ENCODE measurements at regions not wholly inside any gene's neighbourhood (a gene's known extent, or its start where the extent isn't known, plus 50 kb on each side); places are given as distances from the start of the nearest gene placed in this dataset.

- Histone ChIP-seq H2AFZ (no peak overlapping the region), H3K36me3 (ENCODE audit: low read depth) (no peaks in the 10 kb centered on the region), H4K20me1 (ENCODE audit: insufficient read depth) (no peaks in the 10 kb centered on the region), H3K4me2 (no peak overlapping the region), H3K9me3 (ENCODE audit: insufficient read depth, low read depth) (peaks cover 6% of the 10 kb centered on the region; the same call in 1 of the 2 replicates), H3K4me3 (no peak overlapping the region), H3K9me2 (ENCODE audit: insufficient read depth) (no peaks in the 10 kb centered on the region), H3F3A (ENCODE audit: insufficient read depth, low read depth) (peaks cover 33% of the 10 kb centered on the region), H3K27me3 (ENCODE audit: insufficient read depth, low read depth) (no peaks in the 10 kb centered on the region), H3K4me1 (replicated peaks; ENCODE audit: insufficient read depth) (peaks cover 43% of the 10 kb centered on the region), H3K27ac (no peak overlapping the region), H3K79me2 (ENCODE audit: low read depth) (no peaks in the 10 kb centered on the region)
- POLR2A ChIA-PET (ENCODE audit: unreplicated experiment), result no interaction called here
- no peak for DNase-seq
- CTCF ChIA-PET, result no interaction called here
- no TSS peak for BruUV-seq (replicated peaks)
- intact Hi-C loops (cut with micrococcal nuclease; ENCODE audit: unreplicated experiment), result no loop called here
- TF ChIP-seq, protein P1, sequence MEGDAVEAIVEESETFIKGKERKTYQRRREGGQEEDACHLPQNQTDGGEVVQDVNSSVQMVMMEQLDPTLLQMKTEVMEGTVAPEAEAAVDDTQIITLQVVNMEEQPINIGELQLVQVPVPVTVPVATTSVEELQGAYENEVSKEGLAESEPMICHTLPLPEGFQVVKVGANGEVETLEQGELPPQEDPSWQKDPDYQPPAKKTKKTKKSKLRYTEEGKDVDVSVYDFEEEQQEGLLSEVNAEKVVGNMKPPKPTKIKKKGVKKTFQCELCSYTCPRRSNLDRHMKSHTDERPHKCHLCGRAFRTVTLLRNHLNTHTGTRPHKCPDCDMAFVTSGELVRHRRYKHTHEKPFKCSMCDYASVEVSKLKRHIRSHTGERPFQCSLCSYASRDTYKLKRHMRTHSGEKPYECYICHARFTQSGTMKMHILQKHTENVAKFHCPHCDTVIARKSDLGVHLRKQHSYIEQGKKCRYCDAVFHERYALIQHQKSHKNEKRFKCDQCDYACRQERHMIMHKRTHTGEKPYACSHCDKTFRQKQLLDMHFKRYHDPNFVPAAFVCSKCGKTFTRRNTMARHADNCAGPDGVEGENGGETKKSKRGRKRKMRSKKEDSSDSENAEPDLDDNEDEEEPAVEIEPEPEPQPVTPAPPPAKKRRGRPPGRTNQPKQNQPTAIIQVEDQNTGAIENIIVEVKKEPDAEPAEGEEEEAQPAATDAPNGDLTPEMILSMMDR (conservative IDR thresholded peaks at IDR 0.05), result no peak
- no peak for TF ChIP-seq EZH2 (IDR thresholded peaks at IDR 0.05; ENCODE audit: low read depth)
Measured at GRCh38 chr5:36440300-36440699, 138.6 kb upstream of the RANBP3L start.

DNA sequence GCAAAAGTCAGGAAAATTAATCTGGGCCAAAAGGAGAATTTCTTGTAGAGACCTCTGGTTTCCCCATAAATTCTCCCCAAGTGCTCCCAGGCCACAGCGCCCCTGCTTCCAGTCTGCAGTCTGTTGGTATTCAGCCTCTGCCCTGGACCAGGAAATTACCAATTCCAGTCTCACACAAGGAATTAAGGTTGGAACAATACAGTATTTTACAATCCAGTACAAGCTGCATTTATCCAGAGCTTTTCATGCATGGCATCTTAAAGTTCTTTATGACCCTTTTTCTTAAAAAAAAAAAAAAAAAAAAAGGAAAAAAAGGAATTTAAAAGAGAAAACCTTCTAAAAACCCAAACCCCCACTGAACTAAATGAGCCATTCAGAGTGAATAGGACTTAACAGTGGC, 139.6 kb upstream of the RANBP3L start:
- Histone ChIP-seq H3K27ac (no peak overlapping the region), H3K27me3 (ENCODE audit: insufficient read depth, low read depth) (no peaks in the 10 kb centered on the region), H3K4me3 (no peak overlapping the region), H2AFZ (no peak overlapping the region), H3K4me2 (no peak overlapping the region), H3K4me1 (replicated peaks; ENCODE audit: insufficient read depth) (peaks cover 45% of the 10 kb centered on the region), H3F3A (ENCODE audit: insufficient read depth, low read depth) (peaks cover 33% of the 10 kb centered on the region), H3K79me2 (ENCODE audit: low read depth) (no peaks in the 10 kb centered on the region), H3K36me3 (ENCODE audit: low read depth) (no peaks in the 10 kb centered on the region), H3K9me2 (ENCODE audit: insufficient read depth) (no peaks in the 10 kb centered on the region), H4K20me1 (ENCODE audit: insufficient read depth) (no peaks in the 10 kb centered on the region), H3K9me3 (ENCODE audit: insufficient read depth, low read depth) (peaks cover 6% of the 10 kb centered on the region; the same call in 1 of the 2 replicates)
- TF ChIP-seq, protein P1 (conservative IDR thresholded peaks at IDR 0.05), result no peak
- no peak for TF ChIP-seq EZH2 (IDR thresholded peaks at IDR 0.05; ENCODE audit: low read depth)
- CTCF ChIA-PET, result no interaction called here
- no peak for DNase-seq
- BruUV-seq (replicated peaks), result no TSS peak
- POLR2A ChIA-PET (ENCODE audit: unreplicated experiment), result interaction anchor here (0.7 kb wide), 1 partner anchor 946 kb away, joined by 3 read pairs; no protein-coding TSS in a partner anchor
- intact Hi-C loops (cut with micrococcal nuclease; ENCODE audit: unreplicated experiment), result no loop called here

GRCh38 chr5:36442352-36442751, 140.7 kb upstream of the RANBP3L start:
- peaks cover 46% of the 10 kb centered on the region for H3K4me1 ChIP-seq (replicated peaks; ENCODE audit: insufficient read depth)
- H4K20me1 ChIP-seq (ENCODE audit: insufficient read depth), result no peaks in the 10 kb centered on the region
- no peaks in the 10 kb centered on the region for H3K27me3 ChIP-seq (ENCODE audit: insufficient read depth, low read depth)
- DNase-seq, result peak; percentile 25 to 97
- TF ChIP-seq, protein P1 (conservative IDR thresholded peaks at IDR 0.05), result no peak
- no peak for TF ChIP-seq EZH2 (IDR thresholded peaks at IDR 0.05; ENCODE audit: low read depth)
- H3K9me3 ChIP-seq (ENCODE audit: insufficient read depth, low read depth), result no peaks in the 10 kb centered on the region; the same call in 1 of the 2 replicates
- no peaks in the 10 kb centered on the region for H3K79me2 ChIP-seq (ENCODE audit: low read depth)
- intact Hi-C loops (cut with micrococcal nuclease; ENCODE audit: unreplicated experiment), result no loop called here
- BruUV-seq (replicated peaks), result no TSS peak
- H3K36me3 ChIP-seq (ENCODE audit: low read depth), result no peaks in the 10 kb centered on the region
- peak overlapping the region; percentile 87 for H3K27ac ChIP-seq
- CTCF ChIA-PET, result no interaction called here
- peaks cover 34% of the 10 kb centered on the region for H3F3A ChIP-seq (ENCODE audit: insufficient read depth, low read depth)
- 0 out of 2 replicates have a peak overlapping the region, but pooled peaks have one; percentile 15 for H3K4me3 ChIP-seq
- peak overlapping the region; percentile 69 for H3K4me2 ChIP-seq
- POLR2A ChIA-PET (ENCODE audit: unreplicated experiment), result no interaction called here
- no peak overlapping the region; the same call in 1 of the 2 replicates for H2AFZ ChIP-seq
- no peaks in the 10 kb centered on the region for H3K9me2 ChIP-seq (ENCODE audit: insufficient read depth)
